ENCODE measurements at regions not wholly inside any gene's neighbourhood (a gene's known extent, or its start where the extent isn't known, plus 50 kb on each side); places are given as distances from the start of the nearest gene placed in this dataset.

- no peak for DNase-seq
Observed at GRCh38 chr5:164545507-164545906, 1040.1 kb downstream of the MAT2B start.

DNA sequence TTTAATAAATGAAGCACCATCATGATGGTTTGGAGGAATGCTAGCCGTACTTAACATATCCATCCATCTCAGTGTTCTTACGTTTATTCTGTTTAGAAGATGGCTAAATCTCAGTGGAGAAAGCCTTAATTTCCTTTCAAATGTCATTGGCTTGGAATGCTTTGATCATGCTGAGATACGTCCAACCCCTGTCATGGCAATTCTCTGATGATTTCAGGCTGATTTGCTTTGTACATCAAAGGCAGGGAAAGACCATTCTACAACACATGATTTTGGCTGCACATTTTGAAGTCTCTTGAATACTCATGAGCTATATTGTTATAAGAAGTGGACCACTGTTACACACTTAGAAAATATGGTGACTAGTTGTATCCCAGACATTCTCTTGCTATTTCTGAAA is 1048.4 kb downstream of the MAT2B start:
- no peak for DNase-seq

- no peak for DNase-seq
Observed at GRCh38 chr5:164555809-164556208, 1050.4 kb downstream of the MAT2B start.

DNA sequence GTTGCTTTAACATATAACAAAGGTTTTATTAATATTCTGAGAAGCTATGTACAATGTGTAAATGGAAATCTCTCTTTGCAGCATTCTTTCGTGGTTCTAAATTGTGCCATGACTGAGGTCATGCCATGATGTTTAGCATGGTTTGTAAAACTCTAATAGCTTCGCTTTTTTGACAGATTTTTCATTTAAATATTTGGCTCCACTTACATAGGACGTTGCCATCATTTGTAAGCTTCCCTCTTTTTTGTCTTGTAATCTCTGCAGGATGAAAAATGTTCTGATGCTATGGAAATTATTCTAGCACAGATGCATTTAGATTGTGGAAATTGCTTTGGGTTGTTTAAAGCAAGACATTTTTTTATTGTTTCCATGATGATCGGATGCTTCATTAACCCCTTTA is 1054.8 kb downstream of the MAT2B start:
- DNase-seq: no peak

DNA sequence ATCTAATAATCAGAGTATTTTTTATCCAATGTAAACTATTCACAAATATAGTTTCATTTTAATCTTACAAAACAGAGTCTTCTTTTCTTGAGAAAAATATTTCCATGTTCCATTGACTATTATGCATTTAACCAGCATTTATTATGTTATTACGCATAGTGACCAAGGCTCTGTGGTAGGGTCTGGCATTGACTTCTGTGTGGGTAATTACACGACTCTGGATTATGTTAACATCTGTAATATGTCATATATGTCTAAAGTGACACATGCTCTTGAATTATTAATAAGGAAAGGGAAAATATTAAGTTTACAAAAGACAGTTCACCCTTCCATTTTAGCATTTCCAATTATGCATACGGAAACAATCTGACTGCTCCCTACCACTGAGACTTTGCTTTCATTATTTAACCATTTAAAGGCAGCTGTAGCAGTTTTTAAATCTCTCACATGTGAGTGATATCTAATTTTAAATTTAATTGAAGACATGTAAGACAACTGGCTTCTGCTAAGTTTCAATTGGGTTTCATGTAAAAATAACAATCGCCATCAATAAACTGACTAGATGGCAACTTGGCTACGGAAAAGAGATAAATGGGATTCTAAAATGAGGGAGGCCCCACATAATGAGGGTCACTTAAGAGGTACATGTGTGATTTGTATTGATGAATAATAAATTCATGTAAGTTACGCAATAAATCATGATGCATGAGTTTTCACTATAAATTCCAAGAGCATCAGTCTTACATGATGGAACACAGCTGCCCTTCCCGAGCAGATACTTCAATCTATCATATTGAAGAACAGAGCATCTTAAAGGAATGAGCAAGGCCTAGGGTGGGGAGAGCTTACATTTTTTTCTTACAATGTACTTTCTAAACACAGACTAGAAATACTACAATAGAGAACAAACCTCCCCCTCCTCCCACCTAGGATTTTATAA is 1056.8 kb downstream of the MAT2B start:
- no peak for DNase-seq

GRCh38 chr5:164563370-164563769 is 1058.0 kb downstream of the MAT2B start:
- DNase-seq: no peak

- DNase-seq: no peak
Observed at GRCh38 chr5:164573397-164573796, 1068.0 kb downstream of the MAT2B start.

DNA sequence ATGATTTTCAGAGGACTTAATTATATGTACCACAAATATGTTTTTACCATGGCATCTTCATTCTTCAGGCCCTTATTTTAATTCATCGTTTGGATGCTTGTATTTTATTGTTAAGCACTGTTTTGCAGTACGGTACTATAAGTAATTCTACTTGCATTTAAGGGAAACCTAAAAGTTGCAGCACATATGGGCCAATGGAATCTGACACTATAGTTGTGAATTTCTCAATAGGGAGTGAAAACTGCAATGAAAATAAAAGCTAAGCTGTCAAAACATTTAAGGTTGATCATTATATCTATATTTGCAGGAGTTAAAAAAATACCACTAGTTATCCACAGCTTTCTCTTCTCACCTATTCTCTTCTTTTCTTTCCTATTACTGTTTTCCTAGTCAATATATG is 1071.8 kb downstream of the MAT2B start:
- no peak for DNase-seq

- no peak for DNase-seq
Observed at GRCh38 chr5:164577742-164578141, 1072.3 kb downstream of the MAT2B start.

DNA sequence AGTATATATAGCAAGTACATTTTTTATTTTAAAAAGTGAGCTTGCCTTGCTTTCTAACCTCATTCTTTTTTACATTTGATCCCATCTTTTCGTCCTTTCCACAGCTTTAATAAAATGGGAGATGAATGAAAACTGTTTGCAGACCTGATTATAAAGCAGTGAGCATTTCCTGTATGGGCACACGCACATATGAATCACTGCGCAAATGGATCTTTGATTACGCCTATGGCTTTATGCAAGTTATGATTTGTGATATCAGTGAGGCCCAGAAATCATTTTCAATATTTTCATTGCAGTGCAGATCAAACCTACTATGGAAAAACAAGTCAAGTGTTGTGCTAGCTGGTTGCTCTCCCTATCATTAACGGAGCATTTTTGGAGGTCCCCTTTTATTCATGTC is 1073.0 kb downstream of the MAT2B start:
- no peak for DNase-seq

DNA sequence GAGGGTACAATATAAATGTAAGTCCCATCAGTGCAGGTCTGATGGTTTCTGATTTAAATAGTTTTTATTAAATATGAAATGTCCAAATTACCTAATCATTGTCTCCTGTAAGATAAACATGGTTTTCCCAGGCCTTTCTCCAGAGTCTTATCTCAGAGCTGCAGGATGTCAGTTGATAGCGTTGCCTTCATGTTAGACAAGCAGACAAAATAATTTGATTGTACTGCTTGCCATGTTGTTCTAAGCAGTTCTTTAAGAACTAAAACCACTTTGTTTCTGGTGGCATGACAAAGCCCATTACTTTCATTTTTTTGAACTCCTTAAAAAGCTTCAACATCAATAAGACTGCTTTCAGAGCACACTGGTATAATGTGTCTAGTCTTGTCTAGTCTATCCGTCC is 1073.5 kb downstream of the MAT2B start:
- DNase-seq: no peak

GRCh38 chr5:164580155-164580554 is 1074.7 kb downstream of the MAT2B start:
- no peak for DNase-seq

GRCh38 chr5:164581889-164582288 is 1076.5 kb downstream of the MAT2B start:
- DNase-seq: no peak

GRCh38 chr5:164593982-164594381 is 1088.6 kb downstream of the MAT2B start:
- DNase-seq: no peak

- no peak for DNase-seq
Observed at GRCh38 chr5:164597293-164597900, 1092.0 kb downstream of the MAT2B start.

GRCh38 chr5:164600274-164600673 is 1094.9 kb downstream of the MAT2B start:
- no peak for DNase-seq

DNA sequence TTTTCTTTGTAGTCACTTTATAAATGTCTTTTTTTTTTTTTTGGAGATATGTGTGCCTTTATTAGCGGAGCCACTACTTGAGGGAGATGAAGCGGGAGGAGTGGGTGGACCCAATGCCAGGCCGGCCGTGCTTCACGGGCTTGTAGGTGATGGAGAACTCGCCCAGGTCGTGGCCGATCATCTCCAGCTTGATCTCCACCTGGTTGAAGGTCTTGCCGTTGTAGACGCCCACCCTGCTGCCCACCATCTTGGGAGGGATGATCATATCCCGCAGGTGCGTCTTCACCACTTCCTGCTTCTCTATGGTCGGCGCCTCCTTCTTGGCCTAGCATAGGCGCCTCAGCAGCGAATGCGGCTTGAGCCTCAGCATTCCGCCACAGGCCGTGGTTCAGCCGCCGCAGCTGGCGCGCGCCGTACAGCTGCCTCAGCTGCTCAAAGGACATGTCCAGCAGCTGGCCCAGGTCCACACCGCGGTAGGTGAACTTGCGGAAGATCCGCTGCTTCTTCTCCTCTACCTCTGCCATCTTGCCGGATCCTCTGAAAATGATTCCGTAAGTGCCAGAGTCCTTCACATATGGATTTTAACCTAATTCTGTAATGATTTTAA is 1095.6 kb downstream of the MAT2B start:
- no peak for DNase-seq

- DNase-seq: no peak
Observed at GRCh38 chr5:164608507-164608906, 1103.1 kb downstream of the MAT2B start.

GRCh38 chr5:164610374-164610773 is 1105.0 kb downstream of the MAT2B start:
- DNase-seq: no peak

GRCh38 chr5:164614707-164615106 is 1109.3 kb downstream of the MAT2B start:
- no peak for DNase-seq

DNA sequence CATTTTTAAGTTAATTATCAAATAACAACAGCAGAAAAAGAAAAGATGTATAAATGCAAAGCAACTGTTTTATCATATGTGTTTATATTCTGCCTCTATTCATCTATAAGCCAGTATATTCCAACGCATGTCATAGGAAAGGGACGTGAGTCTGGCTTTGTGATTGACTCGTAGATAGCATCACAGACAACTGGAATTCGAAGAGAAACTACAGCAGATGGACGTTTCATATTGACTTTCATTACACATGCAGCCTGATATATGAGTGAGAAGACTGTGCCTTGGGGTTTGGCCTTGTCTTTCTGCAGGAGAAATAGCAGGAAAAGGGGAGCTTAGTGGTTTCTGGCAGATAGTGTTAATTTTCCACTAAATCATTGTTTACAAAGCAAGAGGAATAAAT is 1111.9 kb downstream of the MAT2B start:
- DNase-seq: no peak

- no peak for DNase-seq
Observed at GRCh38 chr5:164627021-164627420, 1121.6 kb downstream of the MAT2B start.

DNA sequence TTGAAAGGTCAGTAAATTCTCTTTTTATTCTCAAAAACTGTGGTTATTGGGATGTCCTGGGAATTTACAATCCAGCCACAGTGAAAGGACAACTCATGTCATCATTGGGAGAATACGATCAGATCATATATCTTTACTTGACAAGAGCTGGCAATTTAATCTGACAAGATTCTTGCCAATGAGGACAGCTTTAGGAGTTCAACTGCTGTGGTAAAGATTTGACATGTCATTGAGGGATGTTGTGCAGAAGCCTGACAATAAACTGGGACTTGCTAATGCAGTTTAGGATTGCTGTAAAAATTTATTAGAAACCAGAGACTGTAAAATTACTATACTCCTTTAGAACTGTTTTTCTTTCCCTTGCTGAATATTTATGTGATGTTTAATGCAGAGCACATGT is 1131.0 kb downstream of the MAT2B start:
- no peak for DNase-seq

DNA sequence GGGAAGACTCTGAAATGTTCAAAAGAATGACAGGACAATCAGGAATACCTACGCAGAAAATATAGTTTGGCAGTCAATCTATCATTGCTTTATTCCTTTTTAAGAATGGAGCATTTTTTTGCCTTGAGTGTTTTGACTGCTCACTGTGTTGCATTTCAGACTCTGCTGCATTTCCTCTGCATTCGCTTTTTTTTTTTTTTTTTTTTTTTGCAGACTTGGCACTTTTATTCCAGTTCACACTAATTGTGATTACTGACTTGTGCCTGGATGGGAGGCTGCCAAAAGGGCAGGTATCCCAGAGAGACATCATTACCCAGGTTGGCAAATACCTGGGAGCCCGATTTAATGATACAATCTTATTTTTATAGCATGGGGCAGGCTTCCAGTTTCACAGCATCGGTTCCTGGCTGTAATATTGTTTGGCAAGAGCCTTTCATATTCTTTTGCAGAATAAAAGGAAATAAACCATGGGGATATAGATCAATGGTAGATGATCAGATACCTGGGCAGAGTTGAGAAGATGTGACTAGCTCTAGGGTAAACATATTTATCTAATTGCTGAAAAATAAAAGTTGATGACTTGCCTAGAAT is 1132.6 kb downstream of the MAT2B start:
- DNase-seq: no peak
